RPMI8226 (cell line): ENCODE measurements at regions not wholly inside any gene's neighbourhood (a gene's known extent, or its start where the extent isn't known, plus 50 kb on each side); places are given as distances from the start of the nearest gene placed in this dataset.
"Not testable (repeated sequence)": the region's sequence is repeated elsewhere in the genome, so short reads cannot be mapped to it uniquely, and the experiment has no call there.

ENCODE experiments used
- DNase-seq: peaks from one replicate; pipeline ENCODE4 v3.0.0-alpha.2; 2015

- no peak for DNase-seq
These were observed 66.3 kb upstream of the UFM1 start for GRCh38 chr13:38283346-38283745.

- DNase-seq = no peak
These were observed 84.5 kb upstream of the UFM1 start for GRCh38 chr13:38265132-38265497.

- no peak for DNase-seq
These were observed 85.1 kb upstream of the UFM1 start for GRCh38 chr13:38264363-38265131.

GRCh38 chr13:38262211-38262610, 87.4 kb upstream of the UFM1 start:
- no peak for DNase-seq

GRCh38 chr13:38255600-38255999, 94.1 kb upstream of the UFM1 start:
- DNase-seq = no peak

GRCh38 chr13:38239874-38240273, 109.8 kb upstream of the UFM1 start:
- DNase-seq = no peak

- DNase-seq = no peak
These were observed 121.3 kb upstream of the UFM1 start for GRCh38 chr13:38228322-38228721.

- DNase-seq = no peak
These were observed 123.2 kb upstream of the UFM1 start for GRCh38 chr13:38226496-38226895.

- no peak for DNase-seq
These were observed 126.6 kb upstream of the UFM1 start for GRCh38 chr13:38223089-38223488.

- DNase-seq = not testable (repeated sequence)
These were observed 128.5 kb upstream of the UFM1 start for GRCh38 chr13:38221120-38221519.

GRCh38 chr13:38216181-38216580, 133.5 kb upstream of the UFM1 start:
- no peak for DNase-seq

GRCh38 chr13:38213314-38213713, 136.3 kb upstream of the UFM1 start:
- no peak for DNase-seq

- DNase-seq = no peak
These were observed 138.6 kb upstream of the UFM1 start for GRCh38 chr13:38210928-38211596.

- DNase-seq = no peak
These were observed 145.1 kb upstream of the UFM1 start for GRCh38 chr13:38204556-38204955.

GRCh38 chr13:38202740-38203139, 146.9 kb upstream of the UFM1 start:
- DNase-seq = no peak

GRCh38 chr13:38191016-38191415, 158.6 kb upstream of the UFM1 start:
- no peak for DNase-seq

GRCh38 chr13:38180670-38181069, 169.0 kb upstream of the UFM1 start:
- DNase-seq = no peak

GRCh38 chr13:38180126-38180525, 169.5 kb upstream of the UFM1 start:
- no peak for DNase-seq

- DNase-seq = no peak
These were observed 173.0 kb upstream of the UFM1 start for GRCh38 chr13:38176664-38177063.

- no peak for DNase-seq
These were observed 176.2 kb upstream of the UFM1 start for GRCh38 chr13:38173403-38173802.

GRCh38 chr13:38167164-38167822, 182.4 kb upstream of the UFM1 start:
- DNase-seq = no peak

GRCh38 chr13:38166116-38166515, 183.5 kb upstream of the UFM1 start:
- no peak for DNase-seq

- no peak for DNase-seq
These were observed 189.5 kb upstream of the UFM1 start for GRCh38 chr13:38160131-38160530.

GRCh38 chr13:38159710-38160109, 189.9 kb upstream of the UFM1 start:
- DNase-seq = no peak
